GM18498 (cell line): ENCODE measurements at regions not wholly inside any gene's neighbourhood (a gene's known extent, or its start where the extent isn't known, plus 50 kb on each side); places are given as distances from the start of the nearest gene placed in this dataset.

Experiments used
- ATAC-seq: cut with Tn5 transposase; IDR thresholded peaks from one replicate; pipeline ENCODE4 v1.9.1; 2021; ENCODE audit warnings: mild to moderate bottlenecking, moderate library complexity; ENCODE audit not compliant: unreplicated experiment

GRCh38 chr5:2658881-2659470 lies 92.5 kb downstream of the IRX2 start:
- ATAC-seq, result no peak

GRCh38 chr5:2658447-2658846 lies 93.0 kb downstream of the IRX2 start:
- ATAC-seq, result no peak

GRCh38 chr5:2657151-2657550 lies 94.3 kb downstream of the IRX2 start:
- no peak for ATAC-seq

- ATAC-seq, result no peak
Observed at GRCh38 chr5:2656206-2656605, 95.3 kb downstream of the IRX2 start.

- no peak for ATAC-seq
Observed at GRCh38 chr5:2653991-2654390, 97.5 kb downstream of the IRX2 start.

- no peak for ATAC-seq
Observed at GRCh38 chr5:2651116-2651515, 100.4 kb downstream of the IRX2 start.

- ATAC-seq, result no peak
Observed at GRCh38 chr5:2642684-2643345, 108.7 kb downstream of the IRX2 start.

- no peak for ATAC-seq
Observed at GRCh38 chr5:2640717-2641116, 110.8 kb downstream of the IRX2 start.

GRCh38 chr5:2639425-2639824 lies 112.1 kb downstream of the IRX2 start:
- no peak for ATAC-seq

GRCh38 chr5:2634399-2635176 lies 116.9 kb downstream of the IRX2 start:
- ATAC-seq, result no peak

GRCh38 chr5:2633992-2634391 lies 117.5 kb downstream of the IRX2 start:
- ATAC-seq, result no peak

GRCh38 chr5:2631758-2632157 lies 119.7 kb downstream of the IRX2 start:
- no peak for ATAC-seq

- ATAC-seq, result no peak
Observed at GRCh38 chr5:2629045-2629444, 122.4 kb downstream of the IRX2 start.

- ATAC-seq, result no peak
Observed at GRCh38 chr5:2627867-2628266, 123.6 kb downstream of the IRX2 start.

GRCh38 chr5:2626572-2626971 lies 124.9 kb downstream of the IRX2 start:
- ATAC-seq, result no peak

- ATAC-seq, result no peak
Observed at GRCh38 chr5:2622866-2623265, 128.6 kb downstream of the IRX2 start.

- no peak for ATAC-seq
Observed at GRCh38 chr5:2621631-2622030, 129.8 kb downstream of the IRX2 start.

- ATAC-seq, result no peak
Observed at GRCh38 chr5:2619216-2619615, 132.3 kb downstream of the IRX2 start.

GRCh38 chr5:2617461-2617860 lies 134.0 kb downstream of the IRX2 start:
- ATAC-seq, result no peak

GRCh38 chr5:2615917-2616316 lies 135.6 kb downstream of the IRX2 start:
- ATAC-seq, result no peak

GRCh38 chr5:2614571-2614970 lies 136.9 kb downstream of the IRX2 start:
- ATAC-seq, result no peak

- no peak for ATAC-seq
Observed at GRCh38 chr5:2611659-2612058, 139.8 kb downstream of the IRX2 start.
